T-helper 1 cell (primary cell): ENCODE measurements at regions not wholly inside any gene's neighbourhood (a gene's known extent, or its start where the extent isn't known, plus 50 kb on each side); places are given as distances from the start of the nearest gene placed in this dataset.

Source experiments
- DNase-seq, 5 donors: peaks; one replicate each; pipeline ENCODE4 v3.0.0-alpha.2; 2012 to 2020

DNA sequence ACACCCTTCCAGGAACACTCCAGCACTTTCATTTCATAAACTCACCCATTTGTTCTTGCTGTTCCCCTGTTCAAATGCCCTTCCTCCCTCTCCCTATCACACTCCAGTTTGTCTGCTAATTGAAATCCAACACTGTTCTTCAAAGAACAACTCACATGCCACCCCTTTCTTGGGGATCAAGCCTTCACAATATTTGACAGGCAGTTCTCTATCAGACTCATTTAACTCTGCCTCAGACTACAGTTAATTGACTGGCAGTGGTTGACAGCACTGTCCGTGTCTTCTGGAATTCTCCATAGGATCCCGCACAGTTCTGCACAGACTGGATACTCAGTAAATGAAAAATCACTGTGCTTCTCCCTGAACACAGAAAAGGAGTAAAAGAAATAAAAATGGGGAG is 87.8 kb downstream of the PMP22 start:
- no peak for DNase-seq

DNA sequence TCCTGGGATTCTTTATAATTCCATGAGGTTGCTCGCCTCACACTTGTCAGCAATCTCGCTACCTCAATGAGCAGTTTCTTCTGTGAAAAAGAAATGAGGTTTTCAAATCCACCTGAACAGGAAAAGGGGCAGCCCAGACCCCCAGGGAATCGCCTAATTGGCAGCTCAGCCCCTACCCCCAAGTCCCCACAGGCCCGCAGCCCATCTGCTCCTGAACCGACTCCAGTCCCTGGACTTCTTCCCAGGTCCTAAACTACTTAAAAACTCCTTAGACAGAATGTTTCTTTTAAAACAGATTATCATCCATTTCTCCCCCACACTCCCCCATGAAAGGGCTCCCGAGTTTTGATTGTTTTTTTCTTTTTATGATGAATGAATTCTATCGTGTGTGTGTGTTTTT is 89.8 kb downstream of the PMP22 start:
- no peak for DNase-seq

DNA sequence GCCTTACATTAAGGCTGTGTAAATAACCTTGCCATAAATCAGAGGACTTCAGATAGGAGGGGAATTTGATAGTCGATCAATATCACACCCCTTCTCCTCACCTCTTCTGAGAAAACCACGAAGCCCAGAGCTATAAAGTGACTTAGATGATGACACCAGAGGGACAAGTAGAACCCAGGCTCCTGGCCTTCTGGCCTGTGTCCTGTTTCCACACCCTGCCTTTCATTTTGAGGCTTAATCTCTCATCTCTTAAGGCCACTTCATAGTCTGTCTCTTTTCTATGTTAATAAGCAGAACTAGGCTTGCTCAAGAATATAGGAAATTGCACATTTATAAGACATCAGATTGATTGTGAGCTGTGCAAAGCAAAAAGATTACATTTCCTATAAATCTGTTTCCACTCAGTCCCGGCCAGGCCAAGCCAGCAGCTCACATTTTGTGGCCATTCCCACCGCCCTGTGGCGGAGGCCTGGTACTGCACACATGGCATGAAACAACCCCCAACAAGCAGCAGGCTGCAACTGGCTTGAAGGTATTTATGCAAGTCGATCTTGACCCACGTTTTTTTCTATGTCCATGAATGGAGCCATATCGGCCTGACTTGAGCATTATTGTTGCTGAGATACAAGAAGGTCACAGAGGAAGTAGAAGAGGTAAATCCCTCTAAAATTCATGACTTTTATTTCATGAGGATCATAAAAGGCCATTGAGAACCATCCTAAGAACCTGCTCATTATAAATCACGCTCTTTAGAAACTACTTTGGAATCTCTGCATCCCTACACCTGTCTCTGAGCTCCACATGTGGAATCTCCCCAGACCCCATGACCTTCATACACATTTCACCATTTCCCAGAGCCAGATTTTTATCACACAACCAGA is 93.7 kb downstream of the PMP22 start:
- peak in 1 of 5 donors; percentile 8 for DNase-seq

DNA sequence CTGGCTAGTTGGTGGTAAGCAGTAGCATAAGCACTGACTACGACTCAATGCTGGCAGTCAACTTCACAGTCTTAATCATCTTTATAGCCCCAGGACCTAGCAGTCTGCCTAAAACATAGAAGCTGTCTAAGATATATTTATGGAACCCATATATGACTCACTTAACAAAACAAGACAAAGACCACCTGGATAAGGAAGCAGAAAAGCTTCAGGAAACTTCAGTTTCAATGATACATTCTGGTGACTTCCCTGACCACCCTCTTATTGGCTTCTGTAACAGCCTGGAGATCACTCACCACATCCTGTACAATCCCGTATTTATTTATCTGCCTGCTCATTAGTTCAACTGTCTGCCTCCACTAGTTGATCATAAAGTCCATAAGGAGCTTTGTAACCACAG is 95.5 kb downstream of the PMP22 start:
- no peak for DNase-seq

DNA sequence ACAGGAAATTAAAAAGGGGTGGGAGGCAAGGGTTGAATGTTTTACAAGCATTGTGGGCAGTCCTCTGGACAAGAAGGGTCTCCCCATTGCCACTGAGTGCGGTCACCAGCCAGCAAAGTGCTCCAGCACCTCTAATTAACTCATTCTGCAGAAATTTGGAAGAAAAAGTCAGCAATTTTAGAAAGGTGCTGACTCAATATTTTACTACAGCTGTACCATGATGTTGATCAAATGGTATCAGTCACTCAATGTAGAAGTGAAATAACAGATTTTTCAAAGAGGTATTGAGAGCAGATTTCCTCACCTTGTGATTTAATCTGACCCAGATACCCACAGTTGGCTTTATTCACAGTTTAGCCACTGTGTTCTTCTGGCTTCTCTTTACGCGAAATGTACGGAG is 96.7 kb downstream of the PMP22 start:
- no peak for DNase-seq

DNA sequence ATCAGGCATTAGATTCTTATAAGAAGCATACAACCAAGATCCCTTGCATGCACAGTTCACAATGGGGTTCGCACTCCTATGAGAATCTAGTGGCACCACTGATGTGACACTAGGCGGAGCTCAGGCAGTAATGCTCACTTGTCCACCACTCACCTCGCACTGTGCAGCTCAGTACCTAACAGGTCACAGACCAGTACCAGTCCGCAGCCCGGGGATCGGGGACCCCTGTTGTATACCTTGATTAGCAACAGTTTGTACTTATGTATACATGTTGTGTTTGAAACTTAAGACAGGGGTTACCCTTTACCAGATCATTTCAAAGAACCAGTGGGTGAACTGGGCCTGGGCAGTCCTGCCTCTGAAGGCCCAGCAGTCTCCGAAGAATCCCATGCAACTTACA is 103.7 kb downstream of the PMP22 start:
- DNase-seq = no peak

DNA sequence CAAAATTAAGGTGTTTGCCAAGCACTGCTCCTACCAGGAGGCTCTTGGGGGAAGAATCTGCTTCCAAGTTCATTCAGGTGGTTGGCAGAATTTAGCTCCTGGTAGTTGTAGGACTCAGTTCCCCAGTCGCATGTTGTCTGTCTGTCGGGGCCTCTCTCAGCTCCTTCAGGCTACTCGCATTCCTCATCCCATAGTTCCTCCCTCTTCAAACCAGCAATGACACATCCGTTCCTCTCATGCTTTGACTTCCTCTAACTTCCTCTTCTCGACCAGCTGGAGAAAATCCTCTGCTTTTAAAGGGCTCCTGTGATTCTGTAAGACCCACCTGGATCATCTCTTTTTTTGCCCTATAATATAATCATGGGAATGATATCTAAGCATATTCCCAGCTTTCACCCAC is 108.1 kb downstream of the PMP22 start:
- no peak for DNase-seq

DNA sequence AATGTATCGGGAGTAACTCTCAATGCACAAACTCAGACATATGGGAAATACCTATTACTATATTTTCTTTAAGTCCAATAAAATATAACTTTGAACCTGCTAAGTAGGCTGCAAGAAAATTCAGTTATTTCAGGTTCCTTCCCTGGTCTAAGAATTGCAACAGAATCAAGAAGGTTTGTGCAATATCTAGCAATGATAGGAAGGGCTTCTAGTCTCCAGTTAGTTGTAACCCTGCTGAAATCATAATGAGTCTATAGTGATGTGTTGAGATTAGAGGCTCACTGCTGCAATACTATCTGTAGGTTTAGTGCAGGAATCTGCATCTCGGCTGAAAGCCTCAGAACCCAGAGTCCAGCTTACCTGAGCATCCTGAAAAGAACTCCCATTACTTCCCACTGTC is 110.5 kb downstream of the PMP22 start:
- no peak for DNase-seq

DNA sequence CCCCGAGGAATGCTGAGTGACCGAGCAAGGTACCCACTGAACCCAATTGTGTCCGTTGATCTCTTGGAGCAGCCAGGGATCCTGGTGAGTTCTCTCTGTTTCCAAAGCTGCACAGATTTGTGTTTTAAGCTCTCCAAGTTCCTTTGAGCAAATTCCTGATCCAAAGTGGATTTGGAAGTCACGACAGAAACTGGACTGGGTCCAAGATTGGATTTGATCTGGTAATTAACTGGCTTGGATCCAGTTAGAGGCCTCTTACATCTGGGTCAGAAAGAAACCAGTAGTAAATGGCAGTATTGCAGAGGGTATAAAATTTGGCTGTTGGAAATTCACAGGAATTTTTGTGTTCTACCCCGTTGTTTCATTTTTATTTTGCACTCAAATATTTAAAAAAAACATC is 119.5 kb downstream of the PMP22 start:
- no peak for DNase-seq

DNA sequence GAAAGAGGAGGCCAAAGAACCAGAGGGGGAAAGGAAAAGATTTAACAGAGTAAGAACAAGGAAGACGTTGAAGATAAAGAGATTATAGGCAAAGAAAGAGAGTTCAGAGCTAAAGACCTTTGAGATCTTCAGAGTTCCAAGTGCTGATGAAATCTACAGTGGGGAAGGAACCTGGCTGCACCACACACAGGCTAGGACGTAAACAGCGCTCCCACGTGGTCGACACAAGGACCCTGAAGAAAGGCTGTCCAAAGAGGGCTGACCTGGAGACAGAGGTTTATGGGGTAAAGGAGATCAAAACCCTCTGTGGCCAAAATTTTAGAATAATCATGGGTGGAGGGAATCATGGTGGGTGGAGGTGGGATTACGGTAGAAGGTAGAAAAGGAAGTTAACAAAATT is 121.6 kb downstream of the PMP22 start:
- no peak for DNase-seq

DNA sequence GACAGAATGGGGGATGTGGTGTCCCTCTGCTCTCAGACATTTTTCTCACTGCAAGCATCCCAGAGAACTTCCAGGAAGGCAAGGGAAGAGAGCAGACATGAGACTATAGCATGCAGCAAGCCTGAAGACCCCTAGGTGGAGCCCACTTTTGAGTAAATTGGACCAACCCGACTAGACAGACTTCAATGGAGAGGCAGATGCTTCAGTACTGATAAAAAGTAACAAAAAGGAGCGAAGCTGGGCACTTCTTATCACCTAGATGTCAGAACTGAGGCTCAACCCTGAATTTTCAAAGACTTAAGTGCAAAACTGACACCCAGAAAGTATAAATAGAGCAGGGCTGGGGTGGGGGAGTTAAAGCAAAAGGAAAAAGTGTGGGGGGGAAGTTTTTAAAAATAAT is 130.8 kb downstream of the PMP22 start:
- DNase-seq = no peak

DNA sequence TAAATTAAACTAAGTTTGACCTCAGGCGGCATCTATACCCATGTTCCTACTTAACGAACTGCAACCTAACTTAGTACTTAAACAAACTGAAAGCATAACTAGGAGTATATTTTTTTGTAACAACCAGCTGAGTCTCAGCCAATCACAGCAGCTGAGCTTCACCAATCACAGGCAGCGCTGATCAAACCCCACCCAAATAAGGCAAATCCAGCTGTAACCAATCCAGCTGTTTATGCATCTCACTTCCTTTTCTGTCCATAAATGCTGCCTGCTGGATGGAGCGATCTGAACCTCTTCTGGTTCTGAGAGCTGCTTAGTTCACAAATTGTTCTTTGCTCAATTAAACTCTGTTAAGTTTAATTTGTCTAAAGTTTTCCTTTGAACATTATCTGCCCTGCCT is 131.3 kb downstream of the PMP22 start:
- DNase-seq = no peak

DNA sequence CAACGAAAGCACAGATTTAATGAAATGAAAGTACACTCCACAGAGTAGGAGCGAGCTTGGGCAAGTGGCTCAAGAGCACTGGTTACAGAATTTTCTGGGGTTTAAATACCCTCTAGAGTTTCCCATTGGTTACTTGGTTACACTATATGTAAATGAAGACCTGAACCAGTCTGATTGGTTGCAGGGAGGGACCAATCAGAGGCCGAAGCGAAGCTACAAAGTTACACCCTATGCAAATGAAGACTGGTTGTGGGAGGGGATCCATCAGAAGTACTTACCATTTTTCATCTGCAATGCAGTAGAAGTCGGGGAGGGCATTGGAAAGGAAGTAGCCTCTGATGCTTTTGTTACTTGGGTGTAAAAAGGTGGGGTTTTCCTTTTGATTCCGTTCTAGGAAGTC is 132.0 kb downstream of the PMP22 start:
- DNase-seq = no peak

DNA sequence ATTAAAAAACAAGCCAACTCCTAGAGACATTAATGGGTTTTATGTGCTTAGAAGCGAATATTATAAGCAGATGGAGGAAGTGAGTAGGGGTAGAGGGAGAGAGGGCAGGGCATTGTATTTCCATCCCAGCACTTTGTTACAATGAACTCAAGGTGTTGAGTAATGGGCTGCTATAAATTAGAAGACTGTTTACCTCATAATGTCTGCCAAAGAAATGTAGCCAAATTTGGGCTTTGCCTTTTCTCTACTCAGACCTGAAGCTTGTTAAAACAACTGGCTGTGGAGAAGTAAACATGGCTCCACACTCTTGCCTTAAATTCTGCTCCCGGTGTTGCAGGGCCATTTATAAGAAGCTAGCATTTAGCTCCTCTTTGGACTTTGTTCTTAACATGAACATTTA is 134.7 kb downstream of the PMP22 start:
- no peak for DNase-seq

DNA sequence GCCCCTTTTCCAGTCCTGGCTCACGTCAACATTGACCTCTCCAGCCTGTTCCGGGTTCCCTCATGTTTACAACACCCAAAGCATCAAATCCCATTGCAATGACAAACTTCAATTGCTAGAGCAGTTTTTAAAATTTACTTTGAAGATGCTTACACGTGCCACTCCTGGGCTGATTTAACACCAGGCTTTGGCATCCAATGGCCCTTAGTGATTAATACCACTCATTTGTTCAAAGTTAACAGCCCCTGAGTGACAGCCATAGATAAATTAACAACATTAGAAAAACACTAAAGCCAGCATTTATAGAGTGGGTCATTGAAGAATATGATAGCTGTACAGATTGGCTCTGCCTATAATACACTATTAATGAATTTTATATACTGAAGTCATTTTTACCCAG is 135.1 kb downstream of the PMP22 start:
- no peak for DNase-seq

DNA sequence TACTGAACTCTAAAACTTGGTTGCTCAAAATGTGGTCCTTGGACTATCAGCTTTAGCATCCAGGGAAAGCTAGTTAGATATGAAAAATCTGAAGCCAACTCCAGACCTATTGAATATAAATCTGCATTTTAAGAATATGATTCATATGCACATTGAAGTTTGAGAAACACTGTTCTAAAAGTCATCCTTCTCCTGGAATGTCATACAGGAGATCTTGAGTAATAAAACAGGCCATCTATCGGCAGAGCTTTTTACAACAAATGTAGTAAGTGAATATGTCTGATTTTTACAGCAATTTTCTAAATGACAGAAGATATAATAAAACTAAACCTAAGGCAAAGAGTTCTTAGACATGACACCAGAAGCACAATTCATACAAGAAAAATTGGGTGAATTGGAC is 140.4 kb downstream of the PMP22 start:
- no peak for DNase-seq

DNA sequence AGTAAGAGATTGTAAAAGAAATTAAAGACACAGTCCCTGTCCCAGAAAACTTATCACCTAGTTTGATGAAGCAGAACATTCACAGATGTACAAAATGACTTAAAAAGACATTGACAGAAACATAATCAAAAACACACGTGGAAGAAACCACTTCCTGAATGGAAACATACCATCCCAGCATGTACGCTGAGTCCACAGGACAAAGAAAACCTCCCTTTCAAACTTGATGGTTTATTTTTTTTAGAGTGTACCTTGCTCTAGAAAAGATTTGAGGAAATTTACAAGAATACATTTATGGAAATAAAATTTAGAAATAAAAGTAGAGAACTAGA is 140.9 kb downstream of the PMP22 start:
- no peak for DNase-seq

DNA sequence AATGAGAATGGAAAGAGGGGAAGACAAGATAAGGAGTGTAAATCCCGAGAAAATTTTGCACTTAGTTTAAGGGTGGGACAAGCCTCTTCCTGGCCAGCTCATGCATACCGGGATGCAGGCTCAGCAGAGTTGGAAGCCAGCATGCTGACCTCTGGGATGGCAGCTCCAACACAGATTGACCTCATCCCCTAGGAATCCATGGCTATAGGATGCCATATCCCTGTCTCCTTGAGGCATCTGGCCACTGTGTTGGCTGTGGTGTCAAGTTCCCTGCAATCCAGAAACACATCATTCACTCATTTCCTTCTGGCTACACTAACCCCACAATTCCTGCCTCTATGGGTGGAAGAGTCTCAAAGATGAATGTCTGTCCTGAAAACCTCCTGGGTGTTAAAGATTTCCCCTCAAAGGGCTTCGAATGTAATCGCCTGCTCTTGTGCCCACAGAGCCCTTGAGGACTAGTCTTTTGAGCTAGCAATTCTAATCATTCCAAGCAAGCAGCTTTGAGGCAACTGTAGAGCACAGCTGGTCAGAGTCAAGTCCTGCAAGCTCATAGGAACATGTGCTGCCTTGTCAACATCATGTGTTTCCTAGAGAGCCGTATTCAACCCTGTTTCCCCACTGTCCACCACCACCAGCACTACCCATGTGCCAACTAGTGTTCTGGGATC is 141.4 kb downstream of the PMP22 start:
- DNase-seq = no peak

DNA sequence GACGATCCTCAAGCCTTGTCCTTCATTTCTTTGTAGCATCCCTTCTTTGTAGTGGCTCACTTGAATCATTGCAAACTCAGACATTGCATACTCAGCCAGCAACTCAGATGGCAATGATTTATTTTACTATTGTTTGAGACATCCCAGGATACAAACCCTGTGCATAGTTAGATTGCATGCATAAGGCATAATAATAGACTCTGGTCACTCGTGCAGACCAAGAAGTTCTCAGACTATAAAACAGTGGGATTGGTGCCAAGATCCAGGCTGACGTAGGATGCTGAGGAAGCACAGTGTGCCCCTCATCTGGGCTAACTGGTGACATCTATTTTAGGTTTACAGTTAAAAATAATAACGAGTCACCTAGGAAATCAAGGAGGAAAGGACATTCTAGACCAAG is 142.3 kb downstream of the PMP22 start:
- DNase-seq = no peak

DNA sequence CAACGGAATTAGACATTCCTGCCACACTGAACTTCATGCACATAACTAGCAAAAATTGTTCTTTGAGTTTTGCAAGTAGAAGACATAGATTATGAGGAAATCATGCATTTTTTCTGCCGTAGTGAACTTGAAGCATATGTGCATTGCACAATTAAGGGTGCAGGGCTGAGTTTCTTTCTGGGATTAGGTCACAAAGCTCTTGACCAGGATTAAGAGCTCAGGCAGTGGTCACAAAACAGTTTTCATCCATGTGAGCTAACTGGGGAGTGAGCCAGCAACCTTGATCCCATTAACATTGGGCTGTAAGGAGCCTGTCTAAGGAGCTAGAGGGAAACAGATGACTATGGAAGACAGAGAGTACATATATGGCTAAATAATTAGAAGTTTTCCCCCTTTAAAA is 143.7 kb downstream of the PMP22 start:
- DNase-seq = no peak

DNA sequence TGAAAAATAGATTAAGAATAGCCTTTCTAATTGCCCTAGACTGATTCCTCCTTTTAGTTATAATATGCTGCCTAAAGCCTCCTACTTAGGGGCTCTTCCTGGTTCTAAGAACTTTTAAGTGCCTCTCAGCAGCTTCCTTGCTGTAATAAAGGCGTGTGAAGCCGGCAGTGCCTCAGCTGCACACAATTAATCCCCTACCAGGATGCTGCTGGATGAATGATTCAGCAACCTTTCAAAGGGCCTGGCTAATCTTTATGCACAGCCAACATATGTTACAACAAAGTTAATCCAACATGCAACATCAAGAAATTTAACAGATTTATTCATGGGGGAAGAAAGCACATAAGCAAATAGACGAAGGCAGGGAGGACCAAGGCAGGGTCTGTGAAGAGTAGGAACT is 145.2 kb downstream of the PMP22 start:
- no peak for DNase-seq

DNA sequence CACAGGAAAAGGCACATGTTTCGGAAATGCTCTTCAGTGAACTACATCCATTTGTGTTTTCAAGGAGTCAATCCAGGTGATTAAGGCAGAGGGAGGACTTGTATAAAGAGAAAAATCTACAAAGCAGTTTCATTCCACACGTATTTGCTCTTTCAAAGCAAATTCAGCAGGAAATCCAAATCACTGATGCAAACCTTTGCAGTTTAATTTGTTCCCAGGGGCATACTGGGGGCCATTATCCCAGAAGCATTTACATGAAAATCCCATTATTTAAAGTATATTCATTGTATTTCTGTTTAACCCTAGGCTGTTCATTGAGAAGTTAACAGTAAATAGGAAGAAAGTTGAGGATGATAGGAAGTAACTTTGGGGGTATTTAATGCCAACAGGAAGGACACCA is 147.9 kb downstream of the PMP22 start:
- DNase-seq = no peak

DNA sequence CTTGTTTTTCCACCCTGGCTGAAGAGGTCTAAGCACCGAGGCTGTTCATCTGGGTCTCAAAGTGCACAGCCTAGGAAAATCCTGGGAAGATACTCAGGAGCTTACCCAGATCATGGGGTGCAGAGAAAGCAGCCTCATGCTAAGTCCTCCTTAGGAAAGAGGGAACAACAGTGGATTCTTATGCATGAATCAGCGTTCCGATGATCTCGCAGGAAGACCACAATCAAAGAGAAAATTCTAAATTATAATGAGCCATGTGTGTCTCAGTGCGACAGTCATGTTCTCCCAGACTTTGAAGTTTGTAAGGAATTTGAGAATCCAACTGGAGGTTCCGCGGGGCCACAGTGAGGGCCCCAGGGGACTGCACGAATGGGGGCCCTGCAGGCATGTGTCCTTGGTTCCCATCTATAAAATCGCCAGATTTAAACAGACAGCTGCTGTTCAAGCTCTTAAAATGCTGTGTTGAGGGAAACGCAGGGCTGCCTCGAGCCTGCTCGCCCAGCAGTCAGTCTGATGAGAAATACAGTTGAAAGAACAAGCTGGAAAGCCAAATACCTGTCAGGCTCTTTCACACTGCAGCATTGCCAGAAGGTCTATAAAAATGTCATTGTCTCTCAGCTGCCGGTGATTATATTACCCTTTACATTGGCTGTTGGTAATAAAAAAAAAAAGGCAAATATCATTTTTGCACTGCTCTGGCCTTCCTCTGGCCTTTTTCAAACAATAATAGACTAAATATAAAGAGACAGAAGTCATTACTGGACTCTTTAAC is 152.1 kb downstream of the PMP22 start:
- no peak for DNase-seq

DNA sequence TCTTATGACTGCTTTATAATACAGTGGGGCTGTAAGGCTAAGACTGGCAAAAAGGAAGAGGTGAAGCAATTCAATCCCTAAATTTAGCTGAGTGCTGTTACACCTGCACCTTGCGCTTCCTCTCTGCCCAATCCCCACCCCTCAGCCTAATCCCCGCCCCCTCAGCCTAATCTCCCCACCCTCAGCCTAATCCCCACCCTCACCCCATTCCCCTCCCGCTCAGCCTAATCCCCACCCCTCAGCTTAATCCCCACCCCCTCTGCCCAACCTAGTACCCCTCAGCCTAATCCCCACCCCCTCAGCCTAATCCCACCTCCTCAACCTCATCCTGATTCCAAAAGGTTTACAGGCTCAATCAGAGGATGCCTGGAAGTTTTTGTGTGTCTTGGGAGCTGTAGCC is 155.5 kb downstream of the PMP22 start:
- DNase-seq = no peak
